ENCODE measurements at regions not wholly inside any gene's neighbourhood (a gene's known extent, or its start where the extent isn't known, plus 50 kb on each side); places are given as distances from the start of the nearest gene placed in this dataset.
A peak's percentile ranks its signal among the peaks of the same experiment; 100 is the strongest.

GRCh38 chr12:78490861-78491260, 373.7 kb upstream of the SYT1 start:
- TF ChIP-seq CTCF (IDR thresholded peaks at IDR 0.05), result no peak
- intact Hi-C loops (cut with DNase I, micrococcal nuclease), result no loop called here
- DNase-seq (no peak), ATAC-seq (no peak)
- Histone ChIP-seq H3K4me3 (no peak overlapping the region), H3K9me3 (no peaks in the 10 kb centered on the region), H3K4me1 (ENCODE audit: low read depth) (no peaks in the 10 kb centered on the region), H3K36me3 (ENCODE audit: low read depth) (no peaks in the 10 kb centered on the region)

GRCh38 chr12:78494911-78495310, 369.7 kb upstream of the SYT1 start:
- Histone ChIP-seq H3K36me3 (ENCODE audit: low read depth) (no peaks in the 10 kb centered on the region), H3K4me1 (ENCODE audit: low read depth) (no peaks in the 10 kb centered on the region), H3K9me3 (no peaks in the 10 kb centered on the region), H3K4me3 (no peak overlapping the region)
- no peak for DNase-seq
- ATAC-seq, result no peak
- intact Hi-C loops (cut with DNase I, micrococcal nuclease), result no loop called here
- TF ChIP-seq CTCF (IDR thresholded peaks at IDR 0.05), result no peak

- Histone ChIP-seq H3K36me3 (ENCODE audit: low read depth) (no peaks in the 10 kb centered on the region), H3K4me1 (ENCODE audit: low read depth) (no peaks in the 10 kb centered on the region), H3K4me3 (no peak overlapping the region), H3K9me3 (no peaks in the 10 kb centered on the region)
- intact Hi-C loops (cut with DNase I, micrococcal nuclease), result no loop called here
- ATAC-seq (no peak), DNase-seq (no peak)
- no peak for TF ChIP-seq CTCF (IDR thresholded peaks at IDR 0.05)
Observed at GRCh38 chr12:78501825-78502224, 362.7 kb upstream of the SYT1 start.

- no peak overlapping the region for H3K4me3 ChIP-seq
- TF ChIP-seq CTCF (IDR thresholded peaks at IDR 0.05), result no peak
- DNase-seq (peak in 1 of 3 donors; percentile 19), ATAC-seq (no peak)
- no peaks in the 10 kb centered on the region for H3K9me3 ChIP-seq
- H3K36me3 ChIP-seq (ENCODE audit: low read depth), result no peaks in the 10 kb centered on the region
- intact Hi-C loops (cut with DNase I, micrococcal nuclease), result no loop called here
- no peaks in the 10 kb centered on the region for H3K4me1 ChIP-seq (ENCODE audit: low read depth)
Observed at GRCh38 chr12:78519422-78519821, 345.2 kb upstream of the SYT1 start.

GRCh38 chr12:78530100-78530765, 334.3 kb upstream of the SYT1 start:
- Histone ChIP-seq H3K36me3 (ENCODE audit: low read depth) (no peaks in the 10 kb centered on the region), H3K4me3 (no peak overlapping the region), H3K4me1 (ENCODE audit: low read depth) (no peaks in the 10 kb centered on the region), H3K9me3 (no peaks in the 10 kb centered on the region)
- ATAC-seq (no peak), DNase-seq (no peak)
- no peak for TF ChIP-seq CTCF (IDR thresholded peaks at IDR 0.05)
- intact Hi-C loops (cut with DNase I, micrococcal nuclease), result no loop called here
